ENCODE measurements at regions not wholly inside any gene's neighbourhood (a gene's known extent, or its start where the extent isn't known, plus 50 kb on each side); places are given as distances from the start of the nearest gene placed in this dataset.

GRCh38 chr4:180103794-180104193, 2139.4 kb upstream of the TENM3 start:
- no peak for DNase-seq

DNA sequence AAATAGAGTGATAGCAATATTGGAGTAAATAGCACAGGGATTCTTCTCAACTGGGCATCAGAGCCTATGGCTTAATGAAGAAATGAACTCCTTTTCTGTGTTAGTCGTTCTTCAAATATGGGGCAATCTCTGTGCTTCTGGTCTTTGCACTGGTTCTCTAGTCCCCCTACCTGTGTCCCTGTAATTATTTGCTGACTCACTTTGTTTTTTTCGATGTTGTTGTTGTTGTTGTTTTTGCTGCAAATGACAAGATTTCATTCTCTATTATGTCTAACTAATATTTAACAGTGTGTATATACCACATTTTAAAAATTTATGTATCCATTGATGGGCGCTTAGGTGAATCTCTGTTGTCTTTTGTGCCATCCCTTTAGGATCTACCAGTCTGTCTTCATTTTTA, 2137.8 kb upstream of the TENM3 start:
- no peak for DNase-seq

DNA sequence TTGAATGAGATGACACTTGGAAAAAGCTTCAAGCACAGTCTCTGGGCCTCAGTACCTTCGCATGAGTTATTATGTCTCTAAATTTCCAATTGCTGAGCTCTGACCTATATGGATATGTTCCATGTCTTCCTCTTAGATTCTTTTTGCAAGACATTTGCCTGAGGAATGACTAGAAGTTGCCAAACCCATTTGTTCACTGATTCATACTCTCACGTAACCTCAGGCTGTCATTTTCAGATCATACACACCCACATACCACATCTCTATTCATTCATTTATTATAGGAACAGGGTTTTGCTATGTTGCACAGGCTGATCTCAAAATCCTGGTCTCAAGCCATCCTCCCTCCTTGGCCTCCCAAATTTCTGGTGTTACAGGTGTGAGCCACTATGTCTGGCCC, 2137.1 kb upstream of the TENM3 start:
- DNase-seq = no peak

- no peak for DNase-seq
These were observed 2136.2 kb upstream of the TENM3 start for GRCh38 chr4:180106997-180107396.

DNA sequence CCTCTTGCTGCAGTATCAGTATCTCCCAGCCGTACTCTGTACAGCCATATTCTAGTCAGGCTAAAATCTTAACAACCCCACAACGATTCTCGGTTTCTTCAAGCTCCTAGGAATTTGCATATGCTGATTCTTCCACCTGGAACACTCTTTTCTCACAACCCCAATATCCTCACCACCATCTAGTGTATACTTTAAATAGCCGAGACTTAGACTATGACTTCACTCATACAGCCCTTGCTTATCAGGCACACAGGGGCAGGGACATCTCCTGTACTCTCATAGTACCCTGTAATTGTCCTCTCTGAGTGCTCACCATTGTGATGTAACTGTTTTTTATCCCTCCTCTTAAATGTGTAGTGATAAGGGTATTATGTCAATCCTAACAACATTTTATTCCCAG, 2126.4 kb upstream of the TENM3 start:
- DNase-seq = no peak

- DNase-seq = no peak
These were observed 2123.1 kb upstream of the TENM3 start for GRCh38 chr4:180120068-180120467.

DNA sequence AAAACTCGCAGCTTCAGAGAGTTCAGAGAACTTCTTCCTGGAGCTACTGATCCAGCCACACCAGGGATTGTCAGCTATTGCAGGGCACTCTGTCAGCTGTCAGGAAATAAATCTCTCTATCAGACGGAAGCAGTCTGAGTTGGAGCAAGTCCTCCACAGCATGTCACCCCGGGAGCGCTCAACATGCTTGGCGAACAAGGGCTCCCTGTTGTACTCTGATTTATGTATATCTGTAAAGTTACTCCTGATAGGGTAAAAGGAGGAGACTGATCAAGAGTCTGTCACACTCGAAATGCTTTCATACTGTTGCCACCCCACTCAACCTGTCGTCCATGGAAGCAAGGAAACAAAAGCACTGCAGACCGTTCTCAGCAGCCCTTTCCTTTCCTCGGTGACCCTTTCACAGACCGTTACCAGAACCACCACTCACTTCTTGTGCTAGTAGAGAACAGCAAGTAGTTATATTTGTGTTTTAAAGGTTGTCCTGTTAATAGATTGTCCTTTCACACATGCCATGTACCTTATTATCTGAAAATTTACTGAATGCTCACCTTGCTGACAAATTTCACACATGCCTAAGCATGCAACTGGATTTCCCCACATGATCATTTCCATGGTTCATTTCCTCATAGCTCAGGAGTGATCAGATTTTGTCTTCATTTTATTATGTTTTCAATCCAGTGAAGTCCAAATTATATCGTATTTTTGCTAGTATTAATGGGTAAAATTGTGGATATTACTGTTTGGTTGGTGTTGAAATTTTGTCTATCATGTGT, 2108.9 kb upstream of the TENM3 start:
- no peak for DNase-seq

DNA sequence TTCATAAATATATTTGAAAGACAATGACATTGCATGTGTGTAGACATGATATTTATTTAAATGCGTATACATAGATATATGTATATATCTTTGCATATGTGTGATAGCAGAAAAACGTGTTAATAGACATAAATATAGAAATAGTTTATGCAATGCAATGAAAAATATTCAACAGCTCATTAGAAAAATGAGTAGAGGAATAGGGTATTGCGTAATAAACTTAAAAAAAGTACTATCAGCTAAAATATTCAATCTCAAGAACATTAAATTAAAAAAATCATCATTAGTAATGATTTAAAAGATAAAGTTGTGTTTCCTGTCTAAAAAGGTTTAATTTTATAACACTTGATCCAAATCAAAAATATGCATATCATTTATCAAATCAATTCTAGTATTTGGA, 2101.5 kb upstream of the TENM3 start:
- DNase-seq = no peak

GRCh38 chr4:180148737-180149136, 2094.5 kb upstream of the TENM3 start:
- no peak for DNase-seq

- DNase-seq = no peak
These were observed 2092.4 kb upstream of the TENM3 start for GRCh38 chr4:180150818-180151217.

GRCh38 chr4:180152831-180153230, 2090.4 kb upstream of the TENM3 start:
- DNase-seq = no peak

- DNase-seq = no peak
These were observed 2089.6 kb upstream of the TENM3 start for GRCh38 chr4:180153587-180153986.

DNA sequence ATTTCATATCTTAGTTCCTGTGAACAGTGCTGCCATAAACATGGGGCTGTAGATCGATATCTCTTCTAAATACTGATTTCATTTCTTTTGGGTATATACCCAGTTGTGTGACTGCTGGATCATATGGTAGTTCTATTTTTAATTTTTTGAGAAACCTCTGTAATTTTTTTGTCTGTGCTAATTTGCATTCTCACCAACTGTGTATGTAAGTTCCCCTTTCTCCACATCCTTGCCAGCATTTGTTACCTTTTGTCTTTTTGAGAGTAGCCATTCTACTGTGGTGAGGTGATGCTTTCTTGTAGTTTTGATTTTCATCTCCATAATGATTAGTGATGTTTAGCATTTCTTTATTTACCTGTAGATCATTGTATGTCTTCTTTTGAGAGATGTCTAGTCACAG, 2086.5 kb upstream of the TENM3 start:
- DNase-seq = no peak

DNA sequence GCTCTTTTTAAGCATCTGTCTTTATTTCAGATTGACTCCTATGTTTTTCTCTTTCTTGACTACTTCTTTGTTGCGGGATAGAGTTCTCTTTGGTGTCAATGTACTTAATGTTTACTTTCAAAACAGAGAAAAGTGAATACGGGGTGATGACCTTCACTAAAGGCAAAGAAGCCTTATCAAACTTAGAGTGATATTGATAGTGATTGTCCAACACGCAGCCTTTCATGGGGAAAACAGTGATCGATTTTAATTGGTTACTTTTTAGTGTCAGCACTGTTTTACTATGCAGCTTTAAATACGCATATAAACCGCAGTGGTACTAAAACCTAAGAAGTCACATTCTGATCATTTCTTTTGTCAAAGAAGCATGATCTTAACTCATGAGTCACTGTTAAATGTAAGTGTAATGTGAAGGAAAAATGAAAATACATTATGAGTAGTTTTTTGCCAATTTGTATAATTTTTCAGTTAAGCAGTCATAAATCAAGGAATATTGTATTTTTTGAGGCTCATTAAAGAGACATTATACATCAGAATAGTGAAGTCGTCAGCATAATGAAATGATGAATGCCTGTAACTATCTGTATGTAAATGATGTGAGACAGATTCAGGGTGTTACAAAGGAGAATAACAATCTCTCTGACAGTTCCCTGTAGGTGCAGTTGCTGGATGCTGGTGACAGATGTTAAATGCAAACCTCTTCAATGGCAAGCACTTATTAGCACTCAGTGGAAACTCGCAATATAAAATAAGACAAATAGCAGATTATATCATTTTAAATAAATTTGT, 2082.8 kb upstream of the TENM3 start:
- no peak for DNase-seq

DNA sequence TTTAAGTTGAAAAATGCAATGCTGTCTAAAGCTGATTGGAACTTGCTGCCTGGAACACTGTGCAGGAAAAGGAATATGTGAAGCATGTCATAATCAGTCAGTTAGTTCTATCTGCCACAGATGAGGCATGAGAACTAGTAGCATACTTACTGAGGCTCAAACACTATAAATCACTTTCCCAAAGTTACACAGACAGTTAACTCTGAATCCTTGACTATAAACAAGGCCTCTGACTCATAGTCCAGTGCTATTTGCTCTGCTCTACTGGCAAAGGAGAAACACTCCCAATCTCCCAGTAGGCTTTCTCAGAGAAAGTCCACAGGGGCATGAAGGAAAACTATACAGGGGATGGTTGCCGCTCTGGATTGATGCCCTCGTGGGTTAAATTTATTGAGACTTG, 2078.4 kb upstream of the TENM3 start:
- DNase-seq = no peak

- no peak for DNase-seq
These were observed 2073.8 kb upstream of the TENM3 start for GRCh38 chr4:180169394-180169793.

GRCh38 chr4:180169966-180170365, 2073.2 kb upstream of the TENM3 start:
- no peak for DNase-seq

- no peak for DNase-seq
These were observed 2064.1 kb upstream of the TENM3 start for GRCh38 chr4:180179146-180179545.

DNA sequence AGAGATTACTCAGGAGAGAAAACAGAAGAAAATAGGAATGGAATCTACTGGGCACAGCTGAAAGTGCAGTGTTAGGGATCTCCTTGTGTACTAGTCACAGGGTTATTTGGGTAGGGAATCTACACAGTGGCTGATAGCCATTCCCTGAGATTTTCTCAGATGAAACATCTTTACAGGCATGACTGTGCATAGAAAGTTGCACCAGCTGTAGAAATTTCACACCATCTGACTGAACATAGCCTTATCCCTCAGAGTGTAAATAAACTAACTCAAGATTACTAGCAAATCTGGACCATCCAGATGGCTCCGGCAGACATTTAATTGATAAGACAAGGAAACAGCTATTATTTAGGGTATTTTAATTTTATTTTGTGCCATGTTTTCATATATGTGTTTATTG, 2053.5 kb upstream of the TENM3 start:
- DNase-seq = no peak

- DNase-seq = no peak
These were observed 2052.8 kb upstream of the TENM3 start for GRCh38 chr4:180190382-180190781.

DNA sequence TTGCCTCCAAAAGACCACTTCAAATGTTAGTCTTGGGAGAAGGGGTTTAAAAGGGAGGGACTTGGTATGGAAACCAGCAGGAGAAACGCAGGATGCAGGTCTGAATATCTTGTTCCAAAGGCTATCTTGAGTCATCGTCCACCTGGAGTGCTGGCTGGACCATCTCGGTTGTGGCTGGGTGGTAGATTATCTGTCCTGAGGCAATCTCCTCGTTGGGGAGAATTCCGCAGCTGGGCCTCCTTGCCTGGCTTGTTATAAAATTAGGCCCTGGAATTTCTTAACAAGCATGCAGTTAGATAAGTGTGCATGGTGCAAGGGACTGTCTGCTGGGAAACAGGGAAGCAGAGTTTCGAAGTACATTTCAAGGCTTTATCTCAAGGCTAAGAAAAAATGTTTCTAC, 2045.7 kb upstream of the TENM3 start:
- no peak for DNase-seq

DNA sequence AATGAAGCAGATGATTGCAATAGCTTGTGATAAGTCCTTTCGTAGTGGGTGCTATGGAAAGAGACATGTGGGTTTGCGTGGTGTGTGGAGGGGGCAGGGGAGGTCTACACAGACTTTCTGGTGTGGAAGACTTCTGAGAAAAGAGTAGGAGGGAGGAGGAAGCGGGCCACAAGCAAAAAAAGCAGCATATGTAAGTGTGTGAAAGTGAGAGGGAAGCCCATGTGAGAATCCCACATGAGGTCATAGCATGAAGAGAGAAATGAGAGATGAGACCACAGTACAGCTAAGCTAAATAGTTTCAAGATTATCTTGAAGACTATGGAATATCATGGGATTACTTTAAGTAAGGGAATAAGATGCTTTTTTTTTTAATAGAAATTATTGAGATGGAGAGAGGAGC, 2039.9 kb upstream of the TENM3 start:
- DNase-seq = no peak

DNA sequence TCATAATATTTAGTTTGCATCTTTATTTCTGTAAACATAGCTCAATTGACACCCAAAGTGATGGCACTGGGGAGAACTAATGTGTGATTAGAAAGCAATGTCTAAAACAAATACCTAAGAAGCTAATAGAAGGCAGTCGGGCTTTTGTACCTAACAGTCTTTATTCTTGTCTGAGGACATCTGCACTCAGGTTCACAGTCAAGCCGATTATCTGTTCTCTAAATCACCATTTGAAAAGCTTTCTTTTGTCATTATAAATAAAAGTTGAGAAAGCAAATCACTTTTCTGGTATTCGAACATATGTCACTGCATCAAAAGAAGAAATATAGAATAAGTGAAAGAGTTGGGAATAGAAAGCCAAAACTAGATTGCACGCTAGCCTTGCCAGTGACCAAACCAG, 2037.9 kb upstream of the TENM3 start:
- no peak for DNase-seq

GRCh38 chr4:180207921-180208320, 2035.3 kb upstream of the TENM3 start:
- no peak for DNase-seq

DNA sequence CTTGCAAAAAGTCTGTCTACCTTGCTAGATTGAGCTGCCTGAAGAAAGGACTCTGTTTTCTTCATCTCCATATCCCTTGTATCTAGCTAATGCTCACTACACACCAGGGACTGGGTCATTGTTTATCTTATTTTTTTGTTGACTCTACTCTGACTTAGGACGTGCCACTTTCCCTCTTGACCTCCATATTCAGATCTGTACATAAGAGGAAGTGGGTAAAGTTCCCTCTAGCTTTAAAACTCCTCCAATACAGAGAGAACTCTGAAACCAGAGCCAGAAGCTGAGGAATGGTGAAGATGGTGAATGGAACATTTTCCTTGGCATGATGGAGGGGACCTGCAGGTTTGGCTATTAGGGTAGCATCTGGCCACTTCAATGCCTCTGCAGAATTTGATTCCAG, 2026.1 kb upstream of the TENM3 start:
- DNase-seq = no peak

Data from activated effector memory CD4-positive, alpha-beta T cell treated with Interleukin-2 at 50 U/mL for 16 hours (primary cell).